ENCODE measurements at regions not wholly inside any gene's neighbourhood (a gene's known extent, or its start where the extent isn't known, plus 50 kb on each side); places are given as distances from the start of the nearest gene placed in this dataset.

GRCh38 chr6:164345806-164346496 is 931.4 kb downstream of the QKI start:
- TF ChIP-seq EZH2 (IDR thresholded peaks at IDR 0.05; ENCODE audit: insufficient read depth, poor library complexity, severe bottlenecking) (no peak), EZH2phosphoT487 (IDR thresholded peaks at IDR 0.05; ENCODE audit: insufficient read depth, low read depth) (no peak)
